Activated naive CD8-positive, alpha-beta T cell (primary cell): ENCODE measurements at regions not wholly inside any gene's neighbourhood (a gene's known extent, or its start where the extent isn't known, plus 50 kb on each side); places are given as distances from the start of the nearest gene placed in this dataset.

Source experiments
- H3K27ac Mint-ChIP-seq: one replicate; pipeline ENCODE4 v1.8.0; 2021; ENCODE audit warnings: mixed read lengths
- H3K27me3 Mint-ChIP-seq: one replicate; pipeline ENCODE4 v1.8.0; 2021; ENCODE audit warnings: mixed read lengths
- H3K36me3 Mint-ChIP-seq: one replicate; pipeline ENCODE4 v1.8.0; 2021; ENCODE audit warnings: mixed read lengths
- H3K4me1 Mint-ChIP-seq: one replicate; pipeline ENCODE4 v1.8.0; 2021; ENCODE audit warnings: low read depth, mixed read lengths
- H3K4me3 Mint-ChIP-seq: one replicate; pipeline ENCODE4 v1.8.0; 2021; ENCODE audit warnings: mild to moderate bottlenecking, mixed read lengths
- H3K9me3 Mint-ChIP-seq: one replicate; pipeline ENCODE4 v1.8.0; 2021; ENCODE audit warnings: low read depth, mixed read lengths

- Mint-ChIP-seq H3K4me3 (no peak overlapping the region), H3K27ac (no peak overlapping the region), H3K27me3 (no peaks in the 10 kb centered on the region), H3K4me1 (no peaks in the 10 kb centered on the region), H3K9me3 (no peaks in the 10 kb centered on the region), H3K36me3 (no peaks in the 10 kb centered on the region)
These were observed 617.3 kb downstream of the KCNJ3 start for GRCh38 chr2:155315768-155316167.

DNA sequence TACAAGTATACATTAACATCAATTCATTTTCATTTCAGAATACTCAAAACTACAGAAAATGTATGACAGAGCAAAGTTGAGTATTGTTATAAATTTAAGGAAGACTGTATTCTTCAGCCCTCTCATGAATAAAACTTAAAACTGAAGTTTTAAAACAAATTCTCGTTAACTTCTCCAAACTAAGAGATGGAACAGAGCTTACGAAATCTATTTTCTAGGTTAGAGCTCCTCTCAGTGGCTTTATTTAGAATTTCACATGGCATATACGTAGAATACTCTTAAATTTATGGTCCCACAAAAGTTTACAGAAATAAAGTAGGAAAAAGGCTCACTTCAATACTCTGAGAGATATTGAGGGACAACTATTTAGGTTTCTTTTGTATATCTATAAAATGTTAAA is 612.1 kb downstream of the KCNJ3 start:
- no peak overlapping the region for H3K27ac Mint-ChIP-seq
- H3K27me3 Mint-ChIP-seq: no peaks in the 10 kb centered on the region
- H3K36me3 Mint-ChIP-seq: no peaks in the 10 kb centered on the region
- no peaks in the 10 kb centered on the region for H3K9me3 Mint-ChIP-seq
- H3K4me1 Mint-ChIP-seq: no peaks in the 10 kb centered on the region
- no peak overlapping the region for H3K4me3 Mint-ChIP-seq

GRCh38 chr2:155309483-155309882 is 611.0 kb downstream of the KCNJ3 start:
- H3K36me3 Mint-ChIP-seq: no peaks in the 10 kb centered on the region
- H3K4me1 Mint-ChIP-seq: no peaks in the 10 kb centered on the region
- no peaks in the 10 kb centered on the region for H3K27me3 Mint-ChIP-seq
- H3K27ac Mint-ChIP-seq: no peak overlapping the region
- no peaks in the 10 kb centered on the region for H3K9me3 Mint-ChIP-seq
- no peak overlapping the region for H3K4me3 Mint-ChIP-seq

GRCh38 chr2:155308367-155309009 is 610.0 kb downstream of the KCNJ3 start:
- Mint-ChIP-seq H3K27me3 (no peaks in the 10 kb centered on the region), H3K36me3 (no peaks in the 10 kb centered on the region), H3K4me3 (no peak overlapping the region), H3K9me3 (no peaks in the 10 kb centered on the region), H3K27ac (no peak overlapping the region), H3K4me1 (no peaks in the 10 kb centered on the region)

DNA sequence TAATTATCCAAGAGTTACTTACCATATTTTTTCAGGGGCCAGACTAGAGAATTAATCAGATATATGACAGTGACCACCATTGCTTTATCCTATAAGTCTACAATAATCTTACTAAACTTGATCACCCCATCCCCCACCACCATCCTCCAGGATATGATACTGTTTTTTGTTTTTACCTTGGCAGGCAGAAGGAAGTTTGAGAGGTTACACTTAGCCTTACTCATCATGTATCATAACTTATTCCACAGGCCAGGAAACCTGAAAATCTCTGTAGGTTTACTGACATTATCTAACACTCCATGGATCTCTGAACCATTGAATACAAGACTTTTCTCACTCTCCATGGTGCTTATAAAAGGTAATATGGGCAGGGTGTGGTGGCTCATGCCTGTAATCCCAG is 602.7 kb downstream of the KCNJ3 start:
- H3K9me3 Mint-ChIP-seq: no peaks in the 10 kb centered on the region
- no peak overlapping the region for H3K27ac Mint-ChIP-seq
- no peaks in the 10 kb centered on the region for H3K4me1 Mint-ChIP-seq
- no peaks in the 10 kb centered on the region for H3K27me3 Mint-ChIP-seq
- H3K36me3 Mint-ChIP-seq: no peaks in the 10 kb centered on the region
- H3K4me3 Mint-ChIP-seq: no peak overlapping the region

- H3K4me3 Mint-ChIP-seq: no peak overlapping the region
- H3K27ac Mint-ChIP-seq: no peak overlapping the region
These were observed 599.5 kb downstream of the KCNJ3 start for GRCh38 chr2:155298001-155298400.

DNA sequence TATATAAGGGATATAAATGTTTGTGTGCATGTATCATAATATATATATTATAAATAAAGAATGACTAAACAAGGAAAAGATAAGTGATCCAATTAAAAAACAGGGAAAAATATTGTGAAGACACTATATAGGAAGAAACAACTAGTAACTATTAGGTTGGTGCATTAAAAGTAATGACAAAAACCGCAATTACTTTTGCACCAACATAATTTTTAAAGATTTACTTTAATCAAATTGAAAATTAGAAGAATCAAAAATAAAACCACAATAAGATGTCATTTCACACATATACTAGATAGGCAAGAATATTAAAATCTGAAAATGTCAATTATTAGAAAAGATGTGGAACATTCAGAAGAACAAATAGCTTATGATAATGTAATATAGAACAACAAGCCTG is 595.9 kb downstream of the KCNJ3 start:
- no peak overlapping the region for H3K4me3 Mint-ChIP-seq
- H3K4me1 Mint-ChIP-seq: no peaks in the 10 kb centered on the region
- H3K27me3 Mint-ChIP-seq: no peaks in the 10 kb centered on the region
- no peak overlapping the region for H3K27ac Mint-ChIP-seq
- H3K36me3 Mint-ChIP-seq: no peaks in the 10 kb centered on the region
- H3K9me3 Mint-ChIP-seq: no peaks in the 10 kb centered on the region

More at GRCh38 chr2:155298001-155298400, 599.5 kb downstream of the KCNJ3 start:
- Mint-ChIP-seq H3K4me1 (no peaks in the 10 kb centered on the region), H3K36me3 (no peaks in the 10 kb centered on the region), H3K9me3 (no peaks in the 10 kb centered on the region), H3K27me3 (no peaks in the 10 kb centered on the region)

GRCh38 chr2:155281907-155282306 is 583.4 kb downstream of the KCNJ3 start:
- peaks cover 3% of the 10 kb centered on the region for H3K9me3 Mint-ChIP-seq
- H3K27ac Mint-ChIP-seq: no peak overlapping the region
- H3K36me3 Mint-ChIP-seq: no peaks in the 10 kb centered on the region

DNA sequence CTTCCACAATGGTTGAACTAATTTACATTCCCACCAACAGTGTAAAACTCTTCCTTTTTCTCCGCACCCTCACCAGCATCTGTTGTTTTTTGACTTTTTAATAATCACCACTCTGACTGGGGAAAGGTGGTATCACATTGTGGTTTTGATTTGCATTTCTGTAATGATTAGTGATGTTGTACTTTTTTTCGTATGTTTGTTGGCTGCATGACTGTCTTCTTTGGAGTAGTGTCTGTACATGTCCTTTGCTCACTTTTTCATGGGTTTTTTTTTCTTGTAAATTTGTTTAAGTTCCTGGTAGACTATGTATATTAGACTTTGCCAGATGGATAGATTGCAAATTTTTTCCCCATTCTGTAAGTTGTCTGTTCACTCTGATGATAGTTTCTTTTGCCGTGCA is 574.8 kb downstream of the KCNJ3 start:
- Mint-ChIP-seq H3K27me3 (no peaks in the 10 kb centered on the region), H3K36me3 (no peaks in the 10 kb centered on the region), H3K4me3 (no peak overlapping the region), H3K4me1 (no peaks in the 10 kb centered on the region), H3K9me3 (peaks cover 7% of the 10 kb centered on the region), H3K27ac (no peak overlapping the region)

More at GRCh38 chr2:155281907-155282306, 583.4 kb downstream of the KCNJ3 start:
- Mint-ChIP-seq H3K4me3 (no peak overlapping the region), H3K4me1 (no peaks in the 10 kb centered on the region), H3K27me3 (no peaks in the 10 kb centered on the region)

DNA sequence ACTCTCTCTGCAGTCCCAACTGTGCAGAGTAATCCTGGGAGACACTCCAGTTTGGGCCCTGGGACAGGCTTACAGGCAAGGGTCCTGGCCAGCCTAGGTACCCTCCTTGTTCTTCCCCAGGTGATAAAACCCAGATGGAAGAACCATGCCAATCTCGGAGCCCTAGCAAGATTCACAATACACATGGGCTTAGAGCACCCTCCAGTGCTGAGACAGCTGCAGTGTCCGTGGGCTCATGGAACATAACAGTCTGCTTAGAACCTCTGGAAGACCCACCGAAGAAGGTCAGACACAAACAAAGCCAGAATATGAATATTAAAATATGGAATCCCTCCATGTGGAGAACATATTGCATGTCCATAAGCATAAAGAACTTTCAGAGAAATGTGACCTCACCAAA is 568.1 kb downstream of the KCNJ3 start:
- Mint-ChIP-seq H3K27me3 (no peaks in the 10 kb centered on the region), H3K27ac (no peak overlapping the region), H3K4me1 (no peaks in the 10 kb centered on the region), H3K9me3 (peaks cover 7% of the 10 kb centered on the region), H3K36me3 (no peaks in the 10 kb centered on the region), H3K4me3 (no peak overlapping the region)

DNA sequence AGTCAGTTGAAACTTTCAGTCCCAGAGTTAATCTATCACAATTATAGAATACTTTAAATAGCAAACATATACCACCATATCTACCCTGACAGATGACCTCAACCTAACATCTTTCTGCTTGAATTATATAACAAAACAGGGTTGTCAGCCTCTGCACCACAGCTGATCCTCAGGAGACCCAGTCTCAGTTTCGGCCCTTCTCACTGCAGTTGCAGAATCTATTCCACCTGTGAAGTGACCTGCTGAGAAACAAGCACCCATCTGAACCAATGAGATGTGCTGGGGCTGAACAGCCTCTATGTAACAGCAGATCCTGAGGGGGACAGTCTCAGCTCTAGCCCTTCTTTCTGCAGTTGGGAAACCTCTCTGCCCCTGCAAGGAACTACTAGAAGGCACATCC is 567.6 kb downstream of the KCNJ3 start:
- Mint-ChIP-seq H3K27me3 (no peaks in the 10 kb centered on the region), H3K4me1 (no peaks in the 10 kb centered on the region), H3K9me3 (peaks cover 7% of the 10 kb centered on the region), H3K27ac (no peak overlapping the region), H3K36me3 (no peaks in the 10 kb centered on the region), H3K4me3 (no peak overlapping the region)

DNA sequence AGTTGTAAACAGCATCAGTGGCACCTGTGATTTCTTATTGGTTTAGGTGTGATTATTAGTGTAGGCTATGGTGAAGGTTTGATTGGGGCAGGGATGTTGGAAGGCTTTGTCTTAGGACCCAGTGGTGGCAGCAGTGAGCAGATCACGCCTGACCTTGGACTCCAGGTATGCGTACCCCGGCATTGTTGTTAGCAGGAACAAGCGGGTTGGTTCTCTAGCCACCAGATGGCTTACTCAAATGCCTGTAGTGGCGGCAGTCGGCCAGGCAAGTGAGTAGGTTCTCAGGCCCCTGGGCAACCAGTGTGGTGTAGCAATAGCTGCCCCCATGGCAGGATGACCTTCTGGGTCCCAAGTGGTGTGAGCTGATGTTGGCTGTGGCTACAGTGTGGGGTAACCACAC is 558.3 kb downstream of the KCNJ3 start:
- no peaks in the 10 kb centered on the region for H3K4me1 Mint-ChIP-seq
- no peak overlapping the region for H3K27ac Mint-ChIP-seq
- peaks cover 6% of the 10 kb centered on the region for H3K9me3 Mint-ChIP-seq
- no peaks in the 10 kb centered on the region for H3K36me3 Mint-ChIP-seq
- no peak overlapping the region for H3K4me3 Mint-ChIP-seq
- no peaks in the 10 kb centered on the region for H3K27me3 Mint-ChIP-seq

- Mint-ChIP-seq H3K4me1 (no peaks in the 10 kb centered on the region), H3K27ac (no peak overlapping the region), H3K36me3 (no peaks in the 10 kb centered on the region), H3K9me3 (no peaks in the 10 kb centered on the region), H3K27me3 (no peaks in the 10 kb centered on the region), H3K4me3 (no peak overlapping the region)
These were observed 552.3 kb downstream of the KCNJ3 start for GRCh38 chr2:155250800-155251199.

DNA sequence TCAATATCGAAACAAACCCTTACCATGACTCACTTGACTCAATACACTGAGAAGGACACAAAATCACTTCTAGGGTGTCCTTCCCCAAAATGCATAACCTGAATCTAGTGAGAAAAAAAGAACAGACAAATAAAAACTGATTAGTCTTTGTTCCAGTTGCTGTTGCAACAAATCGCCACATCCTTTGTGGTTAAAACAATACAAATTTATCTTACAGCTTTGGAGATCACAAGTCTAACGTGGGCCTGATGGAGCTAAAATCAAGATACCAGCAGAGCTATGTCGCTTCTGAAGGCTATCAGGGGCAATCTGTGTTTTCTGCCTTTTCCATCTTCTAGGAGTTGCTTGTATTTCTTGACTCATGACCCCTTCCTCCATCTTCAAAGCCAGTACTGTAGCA is 541.7 kb downstream of the KCNJ3 start:
- H3K4me1 Mint-ChIP-seq: no peaks in the 10 kb centered on the region
- H3K9me3 Mint-ChIP-seq: peaks cover 7% of the 10 kb centered on the region
- H3K36me3 Mint-ChIP-seq: no peaks in the 10 kb centered on the region
- H3K27ac Mint-ChIP-seq: no peak overlapping the region
- H3K4me3 Mint-ChIP-seq: no peak overlapping the region
- H3K27me3 Mint-ChIP-seq: no peaks in the 10 kb centered on the region

DNA sequence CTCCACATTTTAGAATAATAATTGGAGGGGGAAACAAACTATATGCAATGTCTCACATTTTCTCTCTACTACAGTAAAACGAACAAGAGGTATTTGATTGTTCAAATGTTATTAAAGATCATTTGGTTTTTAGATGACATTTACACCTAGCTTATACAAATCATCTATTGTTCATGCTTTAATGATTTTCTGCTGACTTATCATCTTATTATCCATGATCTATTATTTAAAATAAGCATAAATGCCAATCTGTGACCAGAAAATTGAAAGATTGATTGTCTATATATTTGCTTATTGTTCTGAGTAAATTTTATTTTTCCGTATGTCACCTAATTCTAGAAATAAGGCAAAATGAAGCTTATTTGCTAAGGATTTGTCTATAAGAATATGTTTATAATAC is 537.2 kb downstream of the KCNJ3 start:
- Mint-ChIP-seq H3K27ac (no peak overlapping the region), H3K9me3 (no peaks in the 10 kb centered on the region), H3K4me1 (no peaks in the 10 kb centered on the region), H3K27me3 (no peaks in the 10 kb centered on the region), H3K4me3 (no peak overlapping the region), H3K36me3 (no peaks in the 10 kb centered on the region)

- Mint-ChIP-seq H3K4me3 (no peak overlapping the region), H3K36me3 (no peaks in the 10 kb centered on the region), H3K4me1 (no peaks in the 10 kb centered on the region), H3K27me3 (no peaks in the 10 kb centered on the region), H3K27ac (no peak overlapping the region), H3K9me3 (peaks cover 3% of the 10 kb centered on the region)
These were observed 525.4 kb downstream of the KCNJ3 start for GRCh38 chr2:155223781-155224406.
